ENCODE measurements at regions not wholly inside any gene's neighbourhood (a gene's known extent, or its start where the extent isn't known, plus 50 kb on each side); places are given as distances from the start of the nearest gene placed in this dataset.

DNA sequence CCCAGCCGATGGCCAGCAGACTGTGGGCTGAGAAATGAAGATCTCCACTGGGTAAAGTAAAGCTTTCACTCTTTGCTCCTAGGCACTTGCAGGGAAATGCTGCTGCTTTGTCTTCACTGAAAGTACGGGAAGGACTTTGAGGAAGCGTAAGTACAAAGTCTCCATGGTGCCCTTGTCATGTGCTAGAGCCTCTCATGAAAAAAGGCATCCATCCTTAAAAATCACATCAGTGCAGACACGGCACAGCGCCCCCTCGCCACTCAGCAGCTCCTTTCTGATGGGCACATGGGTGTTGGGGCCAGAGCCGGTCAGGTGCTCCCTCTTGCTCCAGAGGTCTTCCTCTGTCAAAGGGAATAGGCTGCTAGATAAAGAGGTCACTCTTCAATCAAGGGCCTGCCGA, 87.8 kb upstream of the CALM2 start:
- TF ChIP-seq EZH2 (IDR thresholded peaks at IDR 0.05; ENCODE audit: borderline replicate concordance, insufficient read depth, low read depth, low read length, poor library complexity, severe bottlenecking), result no peak
- TF ChIP-seq, protein P1, sequence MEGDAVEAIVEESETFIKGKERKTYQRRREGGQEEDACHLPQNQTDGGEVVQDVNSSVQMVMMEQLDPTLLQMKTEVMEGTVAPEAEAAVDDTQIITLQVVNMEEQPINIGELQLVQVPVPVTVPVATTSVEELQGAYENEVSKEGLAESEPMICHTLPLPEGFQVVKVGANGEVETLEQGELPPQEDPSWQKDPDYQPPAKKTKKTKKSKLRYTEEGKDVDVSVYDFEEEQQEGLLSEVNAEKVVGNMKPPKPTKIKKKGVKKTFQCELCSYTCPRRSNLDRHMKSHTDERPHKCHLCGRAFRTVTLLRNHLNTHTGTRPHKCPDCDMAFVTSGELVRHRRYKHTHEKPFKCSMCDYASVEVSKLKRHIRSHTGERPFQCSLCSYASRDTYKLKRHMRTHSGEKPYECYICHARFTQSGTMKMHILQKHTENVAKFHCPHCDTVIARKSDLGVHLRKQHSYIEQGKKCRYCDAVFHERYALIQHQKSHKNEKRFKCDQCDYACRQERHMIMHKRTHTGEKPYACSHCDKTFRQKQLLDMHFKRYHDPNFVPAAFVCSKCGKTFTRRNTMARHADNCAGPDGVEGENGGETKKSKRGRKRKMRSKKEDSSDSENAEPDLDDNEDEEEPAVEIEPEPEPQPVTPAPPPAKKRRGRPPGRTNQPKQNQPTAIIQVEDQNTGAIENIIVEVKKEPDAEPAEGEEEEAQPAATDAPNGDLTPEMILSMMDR (IDR thresholded peaks at IDR 0.05), result no peak
